SK-N-SH treated with all-trans-retinoic acid at 6 μM for 48 hours (cell line): ENCODE measurements at regions not wholly inside any gene's neighbourhood (a gene's known extent, or its start where the extent isn't known, plus 50 kb on each side); places are given as distances from the start of the nearest gene placed in this dataset.

Experiments
- ATAC-seq: fragments of 200-7000 bp; cut with Tn5 transposase; 3 replicates; pipeline ENCODE4 v1.9.1; 2020; ENCODE audit warnings: mild to moderate bottlenecking, moderate library complexity
- ARNTL ChIP-seq: fragments of 450-650 bp; formaldehyde crosslinking; IDR thresholded peaks from 2 replicates; pipeline ENCODE4 v1.5.0; 2020; ENCODE audit warnings: low read depth, mild to moderate bottlenecking, moderate library complexity, borderline replicate concordance
- BACH2 ChIP-seq: fragments of 250-450 bp; sonication (Bioruptor Pico); IDR thresholded peaks from 2 replicates; pipeline ENCODE4 v1.9.0; 2021; ENCODE audit warnings: mild to moderate bottlenecking, borderline replicate concordance
- CSDC2 ChIP-seq: fragments of 250-450 bp; sonication (Bioruptor Pico); IDR thresholded peaks from 2 replicates; pipeline ENCODE4 v1.5.0; 2020; ENCODE audit warnings: mild to moderate bottlenecking, moderate library complexity
- ESRRG ChIP-seq: fragments of 250-450 bp; sonication (Bioruptor Pico); IDR thresholded peaks from 2 replicates; pipeline ENCODE4 v1.6.1; 2021; ENCODE audit warnings: mild to moderate bottlenecking
- ISL1 ChIP-seq: fragments of 250-450 bp; sonication (Bioruptor Pico); IDR thresholded peaks from 2 replicates; pipeline ENCODE4 v2.1.2; 2022; ENCODE audit warnings: mild to moderate bottlenecking, moderate library complexity
- OSR1 ChIP-seq: fragments of 250-450 bp; sonication (Bioruptor Pico); IDR thresholded peaks from 2 replicates; pipeline ENCODE4 v1.8.0; 2022; ENCODE audit warnings: moderate library complexity, mild to moderate bottlenecking, inconsistent platforms
- PPARA ChIP-seq: fragments of 250-450 bp; sonication (Bioruptor Pico); IDR thresholded peaks from 2 replicates; pipeline ENCODE4 v1.5.0; 2020; ENCODE audit warnings: mild to moderate bottlenecking, borderline replicate concordance
- SNAI2 ChIP-seq: fragments of 250-450 bp; sonication (Bioruptor Pico); IDR thresholded peaks from 2 replicates; pipeline ENCODE4 v1.5.0; 2020; ENCODE audit warnings: mild to moderate bottlenecking, moderate library complexity
- TOX ChIP-seq: fragments of 250-450 bp; sonication (Bioruptor Pico); IDR thresholded peaks from 2 replicates; pipeline ENCODE4 v1.8.0; 2021; ENCODE audit warnings: mild to moderate bottlenecking, moderate library complexity, borderline replicate concordance
- TSHZ2 ChIP-seq: fragments of 250-450 bp; sonication (Bioruptor Pico); IDR thresholded peaks from 2 replicates; pipeline ENCODE4 v1.5.0; 2020; ENCODE audit warnings: mild to moderate bottlenecking, moderate library complexity
- ZC3H10 ChIP-seq: fragments of 250-450 bp; sonication (Bioruptor Pico); IDR thresholded peaks from 2 replicates; pipeline ENCODE4 v1.5.1; 2021; ENCODE audit warnings: mild to moderate bottlenecking, moderate library complexity
- ZFP30 ChIP-seq: fragments of 450-650 bp; formaldehyde crosslinking; IDR thresholded peaks from 2 replicates; pipeline ENCODE4 v1.5.0; 2022; ENCODE audit warnings: mild to moderate bottlenecking, moderate library complexity
- ZNF565 ChIP-seq: fragments of 450-650 bp; formaldehyde crosslinking; conservative IDR thresholded peaks from 2 replicates; pipeline ENCODE4 v1.5.0; 2020; ENCODE audit warnings: low read depth, mild to moderate bottlenecking, moderate library complexity
- ZNF70 ChIP-seq: fragments of 450-650 bp; formaldehyde crosslinking; IDR thresholded peaks from 2 replicates; pipeline ENCODE4 v1.5.0; 2020; ENCODE audit warnings: mild to moderate bottlenecking, moderate library complexity
- ZNF8 ChIP-seq: fragments of 450-650 bp; formaldehyde crosslinking; IDR thresholded peaks from 2 replicates; pipeline ENCODE4 v1.5.0; 2020; ENCODE audit warnings: mild to moderate bottlenecking, moderate library complexity
- TF ChIP-seq, protein P1 (sequence below): fragments of 250-450 bp; sonication (Bioruptor Pico); IDR thresholded peaks from 2 replicates; pipeline ENCODE4 v1.8.0; 2020; ENCODE audit warnings: mild to moderate bottlenecking, moderate library complexity, borderline replicate concordance
- TF ChIP-seq, protein P2 (sequence below): fragments of 250-450 bp; sonication (Bioruptor Pico); IDR thresholded peaks from 2 replicates; pipeline ENCODE4 v1.8.0; 2021; ENCODE audit warnings: low read depth, mild to moderate bottlenecking, moderate library complexity, borderline replicate concordance
- TF ChIP-seq, protein P3 (sequence below): fragments of 250-450 bp; sonication (Bioruptor Pico); IDR thresholded peaks from 2 replicates; pipeline ENCODE4 v1.5.1; 2021; ENCODE audit warnings: mild to moderate bottlenecking, moderate library complexity

DNA sequence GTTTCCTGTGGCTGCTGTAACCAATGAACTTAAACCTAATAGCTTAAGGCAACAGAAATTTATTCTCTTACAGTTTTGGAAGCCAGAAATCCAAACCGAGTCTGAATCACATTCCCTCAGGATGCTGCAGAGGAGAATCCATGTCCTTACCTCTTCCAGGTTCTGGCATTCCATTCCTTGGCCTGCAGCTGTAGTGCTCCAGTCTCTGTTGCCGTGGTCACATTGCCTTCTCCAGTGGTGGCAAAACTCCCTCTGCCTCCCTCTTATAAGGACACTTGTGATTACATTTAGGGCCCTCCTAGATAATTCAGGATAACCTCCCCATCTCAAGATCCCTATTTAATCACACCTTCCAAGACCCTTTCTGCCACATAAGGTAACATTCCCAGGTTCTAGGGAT is 88.7 kb upstream of the SHB start (continued):
- TF ChIP-seq, protein P1, sequence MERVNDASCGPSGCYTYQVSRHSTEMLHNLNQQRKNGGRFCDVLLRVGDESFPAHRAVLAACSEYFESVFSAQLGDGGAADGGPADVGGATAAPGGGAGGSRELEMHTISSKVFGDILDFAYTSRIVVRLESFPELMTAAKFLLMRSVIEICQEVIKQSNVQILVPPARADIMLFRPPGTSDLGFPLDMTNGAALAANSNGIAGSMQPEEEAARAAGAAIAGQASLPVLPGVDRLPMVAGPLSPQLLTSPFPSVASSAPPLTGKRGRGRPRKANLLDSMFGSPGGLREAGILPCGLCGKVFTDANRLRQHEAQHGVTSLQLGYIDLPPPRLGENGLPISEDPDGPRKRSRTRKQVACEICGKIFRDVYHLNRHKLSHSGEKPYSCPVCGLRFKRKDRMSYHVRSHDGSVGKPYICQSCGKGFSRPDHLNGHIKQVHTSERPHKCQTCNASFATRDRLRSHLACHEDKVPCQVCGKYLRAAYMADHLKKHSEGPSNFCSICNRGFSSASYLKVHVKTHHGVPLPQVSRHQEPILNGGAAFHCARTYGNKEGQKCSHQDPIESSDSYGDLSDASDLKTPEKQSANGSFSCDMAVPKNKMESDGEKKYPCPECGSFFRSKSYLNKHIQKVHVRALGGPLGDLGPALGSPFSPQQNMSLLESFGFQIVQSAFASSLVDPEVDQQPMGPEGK (CRISPR knock-in tag) = no peak
- no peak for TF ChIP-seq BACH2 (CRISPR knock-in tag)

- ATAC-seq = peak; percentile 57; the same call in 2 of the 3 replicates
- TF ChIP-seq TSHZ2 (CRISPR knock-in tag) = peak; percentile 53; the same call in 1 of the 2 replicates
- TF ChIP-seq ZNF8 (CRISPR knock-in tag) = no peak
Measured at GRCh38 chr9:38154501-38155421, 85.7 kb upstream of the SHB start.

- TF ChIP-seq SNAI2 (CRISPR knock-in tag) = no peak
- TF ChIP-seq, protein P1 (CRISPR knock-in tag) = no peak
- no peak for TF ChIP-seq ZNF70
- no peak for TF ChIP-seq ISL1 (CRISPR knock-in tag)
- no peak for TF ChIP-seq PPARA
- TF ChIP-seq ZC3H10 = no peak
- no peak for TF ChIP-seq BACH2 (CRISPR knock-in tag)
- TF ChIP-seq, protein P2, sequence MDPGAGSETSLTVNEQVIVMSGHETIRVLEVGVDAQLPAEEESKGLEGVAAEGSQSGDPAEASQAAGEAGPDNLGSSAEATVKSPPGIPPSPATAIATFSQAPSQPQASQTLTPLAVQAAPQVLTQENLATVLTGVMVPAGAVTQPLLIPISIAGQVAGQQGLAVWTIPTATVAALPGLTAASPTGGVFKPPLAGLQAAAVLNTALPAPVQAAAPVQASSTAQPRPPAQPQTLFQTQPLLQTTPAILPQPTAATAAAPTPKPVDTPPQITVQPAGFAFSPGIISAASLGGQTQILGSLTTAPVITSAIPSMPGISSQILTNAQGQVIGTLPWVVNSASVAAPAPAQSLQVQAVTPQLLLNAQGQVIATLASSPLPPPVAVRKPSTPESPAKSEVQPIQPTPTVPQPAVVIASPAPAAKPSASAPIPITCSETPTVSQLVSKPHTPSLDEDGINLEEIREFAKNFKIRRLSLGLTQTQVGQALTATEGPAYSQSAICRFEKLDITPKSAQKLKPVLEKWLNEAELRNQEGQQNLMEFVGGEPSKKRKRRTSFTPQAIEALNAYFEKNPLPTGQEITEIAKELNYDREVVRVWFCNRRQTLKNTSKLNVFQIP (CRISPR knock-in tag) = no peak
- TF ChIP-seq ESRRG (CRISPR knock-in tag) = no peak
- no peak for TF ChIP-seq TSHZ2 (CRISPR knock-in tag)
- no peak for TF ChIP-seq ARNTL (CRISPR knock-in tag)
- TF ChIP-seq ZNF565 (CRISPR knock-in tag) = no peak
- no peak for TF ChIP-seq OSR1 (CRISPR knock-in tag)
- TF ChIP-seq TOX (CRISPR knock-in tag) = no peak
- no peak for TF ChIP-seq ZFP30 (CRISPR knock-in tag)
- TF ChIP-seq, protein P3, sequence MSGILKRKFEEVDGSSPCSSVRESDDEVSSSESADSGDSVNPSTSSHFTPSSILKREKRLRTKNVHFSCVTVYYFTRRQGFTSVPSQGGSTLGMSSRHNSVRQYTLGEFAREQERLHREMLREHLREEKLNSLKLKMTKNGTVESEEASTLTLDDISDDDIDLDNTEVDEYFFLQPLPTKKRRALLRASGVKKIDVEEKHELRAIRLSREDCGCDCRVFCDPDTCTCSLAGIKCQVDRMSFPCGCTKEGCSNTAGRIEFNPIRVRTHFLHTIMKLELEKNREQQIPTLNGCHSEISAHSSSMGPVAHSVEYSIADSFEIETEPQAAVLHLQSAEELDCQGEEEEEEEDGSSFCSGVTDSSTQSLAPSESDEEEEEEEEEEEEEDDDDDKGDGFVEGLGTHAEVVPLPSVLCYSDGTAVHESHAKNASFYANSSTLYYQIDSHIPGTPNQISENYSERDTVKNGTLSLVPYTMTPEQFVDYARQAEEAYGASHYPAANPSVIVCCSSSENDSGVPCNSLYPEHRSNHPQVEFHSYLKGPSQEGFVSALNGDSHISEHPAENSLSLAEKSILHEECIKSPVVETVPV (CRISPR knock-in tag) = no peak
- no peak for TF ChIP-seq CSDC2
- no peak for ATAC-seq
Measured at GRCh38 chr9:38153910-38154291, 84.9 kb upstream of the SHB start.
